ENCODE measurements at regions not wholly inside any gene's neighbourhood (a gene's known extent, or its start where the extent isn't known, plus 50 kb on each side); places are given as distances from the start of the nearest gene placed in this dataset.

GRCh38 chr2:20914771-20915170 lies 91.9 kb upstream of the LDAH start:
- no peak for DNase-seq (ENCODE audit: low read depth in 1 of 2, low spot score in 1 of 2)
- H3K27me3 ChIP-seq (ENCODE audit: insufficient read depth, poor library complexity, severe bottlenecking) = peaks cover 3% of the 10 kb centered on the region
- TF ChIP-seq GABPA (IDR thresholded peaks at IDR 0.05; ENCODE audit: low read depth) = no peak
- TF ChIP-seq SPI1 (IDR thresholded peaks at IDR 0.05; ENCODE audit: borderline replicate concordance, low read depth) = no peak
- no peak for TF ChIP-seq POLR2AphosphoS5 (IDR thresholded peaks at IDR 0.05; ENCODE audit: low read depth)
- TF ChIP-seq CTCF (IDR thresholded peaks at IDR 0.05; ENCODE audit: insufficient read depth, low read length) = no peak
- TF ChIP-seq, protein P1, sequence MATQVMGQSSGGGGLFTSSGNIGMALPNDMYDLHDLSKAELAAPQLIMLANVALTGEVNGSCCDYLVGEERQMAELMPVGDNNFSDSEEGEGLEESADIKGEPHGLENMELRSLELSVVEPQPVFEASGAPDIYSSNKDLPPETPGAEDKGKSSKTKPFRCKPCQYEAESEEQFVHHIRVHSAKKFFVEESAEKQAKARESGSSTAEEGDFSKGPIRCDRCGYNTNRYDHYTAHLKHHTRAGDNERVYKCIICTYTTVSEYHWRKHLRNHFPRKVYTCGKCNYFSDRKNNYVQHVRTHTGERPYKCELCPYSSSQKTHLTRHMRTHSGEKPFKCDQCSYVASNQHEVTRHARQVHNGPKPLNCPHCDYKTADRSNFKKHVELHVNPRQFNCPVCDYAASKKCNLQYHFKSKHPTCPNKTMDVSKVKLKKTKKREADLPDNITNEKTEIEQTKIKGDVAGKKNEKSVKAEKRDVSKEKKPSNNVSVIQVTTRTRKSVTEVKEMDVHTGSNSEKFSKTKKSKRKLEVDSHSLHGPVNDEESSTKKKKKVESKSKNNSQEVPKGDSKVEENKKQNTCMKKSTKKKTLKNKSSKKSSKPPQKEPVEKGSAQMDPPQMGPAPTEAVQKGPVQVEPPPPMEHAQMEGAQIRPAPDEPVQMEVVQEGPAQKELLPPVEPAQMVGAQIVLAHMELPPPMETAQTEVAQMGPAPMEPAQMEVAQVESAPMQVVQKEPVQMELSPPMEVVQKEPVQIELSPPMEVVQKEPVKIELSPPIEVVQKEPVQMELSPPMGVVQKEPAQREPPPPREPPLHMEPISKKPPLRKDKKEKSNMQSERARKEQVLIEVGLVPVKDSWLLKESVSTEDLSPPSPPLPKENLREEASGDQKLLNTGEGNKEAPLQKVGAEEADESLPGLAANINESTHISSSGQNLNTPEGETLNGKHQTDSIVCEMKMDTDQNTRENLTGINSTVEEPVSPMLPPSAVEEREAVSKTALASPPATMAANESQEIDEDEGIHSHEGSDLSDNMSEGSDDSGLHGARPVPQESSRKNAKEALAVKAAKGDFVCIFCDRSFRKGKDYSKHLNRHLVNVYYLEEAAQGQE (IDR thresholded peaks at IDR 0.05; ENCODE audit: insufficient replicate concordance, low read depth) = no peak

GRCh38 chr2:20914087-20914486 lies 91.2 kb upstream of the LDAH start:
- H3K27ac ChIP-seq (replicated peaks) = no peak overlapping the region
- DNase-seq (ENCODE audit: low read depth in 1 of 2, low spot score in 1 of 2) = no peak
- no peak overlapping the region for H3K4me3 ChIP-seq (replicated peaks; ENCODE audit: insufficient read depth, low read length)
- peaks cover 3% of the 10 kb centered on the region for H3K27me3 ChIP-seq (ENCODE audit: insufficient read depth, poor library complexity, severe bottlenecking)
- TF ChIP-seq, protein P1 (IDR thresholded peaks at IDR 0.05; ENCODE audit: insufficient replicate concordance, low read depth) = no peak
- TF ChIP-seq SPI1 (IDR thresholded peaks at IDR 0.05; ENCODE audit: borderline replicate concordance, low read depth) = no peak

More at GRCh38 chr2:20914771-20915170, 91.9 kb upstream of the LDAH start:
- Histone ChIP-seq H3K27ac (replicated peaks) (no peak overlapping the region), H3K4me3 (replicated peaks; ENCODE audit: insufficient read depth, low read length) (no peak overlapping the region)

DNA sequence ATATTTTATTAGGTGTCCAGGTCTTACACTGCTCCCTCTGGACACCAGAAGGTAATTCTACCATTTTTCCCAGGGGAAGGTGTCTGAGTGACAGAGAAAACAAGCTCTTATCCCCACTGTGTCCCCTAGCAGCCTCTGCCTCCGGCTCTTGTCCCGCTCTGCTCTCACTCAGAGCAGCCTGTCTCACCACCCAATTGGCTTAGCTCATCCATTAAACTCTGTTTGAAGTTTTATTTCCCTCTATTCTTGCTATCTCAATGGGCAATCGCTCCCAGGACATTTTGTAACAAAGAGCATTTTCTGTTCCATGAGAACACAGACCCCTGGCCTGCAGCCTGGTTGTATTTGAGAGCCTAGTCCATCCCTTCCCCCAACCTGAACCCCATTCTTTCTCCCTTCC lies 90.6 kb upstream of the LDAH start:
- TF ChIP-seq, protein P1 (IDR thresholded peaks at IDR 0.05; ENCODE audit: insufficient replicate concordance, low read depth) = no peak
- TF ChIP-seq CTCF (IDR thresholded peaks at IDR 0.05; ENCODE audit: insufficient read depth, low read length) (no peak), SPI1 (IDR thresholded peaks at IDR 0.05; ENCODE audit: borderline replicate concordance, low read depth) (no peak), POLR2AphosphoS5 (IDR thresholded peaks at IDR 0.05; ENCODE audit: low read depth) (no peak), GABPA (IDR thresholded peaks at IDR 0.05; ENCODE audit: low read depth) (no peak)
- no peak for DNase-seq (ENCODE audit: low read depth in 1 of 2, low spot score in 1 of 2)
- Histone ChIP-seq H3K27me3 (ENCODE audit: insufficient read depth, poor library complexity, severe bottlenecking) (peaks cover 3% of the 10 kb centered on the region), H3K4me3 (replicated peaks; ENCODE audit: insufficient read depth, low read length) (no peak overlapping the region), H3K27ac (replicated peaks) (no peak overlapping the region)

All from HL-60 (cell line).